Liver (tissue), 8 donors: ENCODE measurements at regions not wholly inside any gene's neighbourhood (a gene's known extent, or its start where the extent isn't known, plus 50 kb on each side); places are given as distances from the start of the nearest gene placed in this dataset.

Experiments used
- DNase-seq: peaks from one replicate; pipeline ENCODE4 v3.0.0-alpha.2; 2017; ENCODE audit warnings: low spot score
- H3K27ac ChIP-seq, 2 donors: one replicate each; pipeline ENCODE4 v1.7.0; 2013; ENCODE audit warnings: inconsistent platforms in 2 of 2, low read length in 2 of 2, control low read depth in 1 of 2, low read depth in 1 of 2, mild to moderate bottlenecking in 1 of 2
- H3K27me3 ChIP-seq, 4 donors: one replicate each; pipeline versions ENCODE4 v1.6.1 to v1.7.0; 2013; ENCODE audit warnings: low read length in 3 of 4, inconsistent platforms in 1 of 4, mild to moderate bottlenecking in 1 of 4, moderate library complexity in 1 of 4; ENCODE audit not compliant: control insufficient read depth in 4 of 4, insufficient read depth in 4 of 4
- H3K36me3 ChIP-seq, 4 donors: one replicate each; pipeline versions ENCODE4 v1.6.1 to v1.7.0; 2013; ENCODE audit warnings: low read length in 3 of 4, mild to moderate bottlenecking in 3 of 4, low read depth in 1 of 4, moderate library complexity in 1 of 4; ENCODE audit not compliant: control insufficient read depth in 4 of 4, insufficient read depth in 3 of 4
- H3K4me1 ChIP-seq, 4 donors: one replicate each; pipeline versions ENCODE4 v1.6.1 to v1.7.0; 2013; ENCODE audit warnings: low read length in 3 of 4, mild to moderate bottlenecking in 3 of 4, moderate library complexity in 1 of 4; ENCODE audit not compliant: control insufficient read depth in 4 of 4, insufficient read depth in 4 of 4
- H3K4me3 ChIP-seq, 3 donors: one replicate each; pipeline versions ENCODE4 v1.6.1 to v1.7.0; 2013; ENCODE audit warnings: low read length in 3 of 3, control low read depth in 1 of 3, low read depth in 1 of 3, mild to moderate bottlenecking in 1 of 3
- H3K9ac ChIP-seq, 2 donors: one replicate each; pipeline ENCODE4 v1.7.0; 2013; ENCODE audit warnings: low read length in 2 of 2, mild to moderate bottlenecking in 2 of 2, moderate library complexity in 2 of 2, control low read depth in 1 of 2, low read depth in 1 of 2
- H3K9me3 ChIP-seq, 4 donors: one replicate each; pipeline versions ENCODE4 v1.6.1 to v1.7.0; 2013; ENCODE audit warnings: low read length in 3 of 4; ENCODE audit not compliant: control insufficient read depth in 4 of 4
- CTCF ChIP-seq: fragments of 150-350 bp; IDR thresholded peaks from 2 replicates; pipeline ENCODE4 v1.5.1; 2017; ENCODE audit warnings: improper control_type of control experiment, low read depth, low read length; ENCODE audit not compliant: missing input control
- EGR1 ChIP-seq, 2 donors: IDR thresholded peaks; 2 replicates each; pipeline ENCODE4 v1.6.1; 2016 to 2018; ENCODE audit warnings: antibody characterized with exemption in 2 of 2, low read depth in 2 of 2
- FOXA1 ChIP-seq: IDR thresholded peaks from 2 replicates; pipeline ENCODE4 v1.6.1; 2016; ENCODE audit warnings: antibody characterized with exemption
- FOXA2 ChIP-seq: IDR thresholded peaks from 2 replicates; pipeline ENCODE4 v1.6.1; 2016; ENCODE audit warnings: antibody characterized with exemption
- GABPA ChIP-seq, 2 donors: IDR thresholded peaks in 1 of 2; conservative IDR thresholded peaks in 1 of 2; 2 replicates each; pipeline ENCODE4 v1.6.1; 2016; ENCODE audit warnings: antibody characterized with exemption in 2 of 2, mild to moderate bottlenecking in 1 of 2, moderate library complexity in 1 of 2
- HNF4A ChIP-seq, 2 donors: conservative IDR thresholded peaks; 2 replicates each; pipeline ENCODE4 v1.6.1; 2016; ENCODE audit warnings: antibody characterized with exemption in 2 of 2, mild to moderate bottlenecking in 2 of 2
- MAX ChIP-seq: IDR thresholded peaks from 2 replicates; pipeline ENCODE4 v1.6.1; 2016; ENCODE audit warnings: antibody characterized with exemption
- NR2F2 ChIP-seq: IDR thresholded peaks from 2 replicates; pipeline ENCODE4 v1.6.1; 2016; ENCODE audit warnings: antibody characterized with exemption
- RAD21 ChIP-seq, 2 donors: IDR thresholded peaks; 2 replicates each; pipeline ENCODE4 v1.6.1; 2016; ENCODE audit warnings: antibody characterized with exemption in 2 of 2, mild to moderate bottlenecking in 2 of 2
- RXRA ChIP-seq, 2 donors: IDR thresholded peaks; 2 replicates each; pipeline ENCODE4 v1.6.1; 2017 to 2018; ENCODE audit warnings: antibody characterized with exemption in 2 of 2, mild to moderate bottlenecking in 1 of 2
- SP1 ChIP-seq: IDR thresholded peaks from 2 replicates; pipeline ENCODE4 v1.6.1; 2018; ENCODE audit warnings: antibody characterized with exemption, mild to moderate bottlenecking
- TAF1 ChIP-seq: conservative IDR thresholded peaks from 2 replicates; pipeline ENCODE4 v1.6.1; 2016; ENCODE audit warnings: antibody characterized with exemption, mild to moderate bottlenecking
- YY1 ChIP-seq: IDR thresholded peaks from 2 replicates; pipeline ENCODE4 v1.6.1; 2016; ENCODE audit warnings: antibody characterized with exemption, mild to moderate bottlenecking
- ZBTB33 ChIP-seq: IDR thresholded peaks from 2 replicates; pipeline ENCODE4 v1.6.1; 2016; ENCODE audit warnings: antibody characterized with exemption
- WGBS: extraction: QIAGEN DNeasy Blood & Tissue Kit; methylation state at CpG from one replicate; pipeline ENCODE4 v1.1.7; 2013; 5-methylcytosine and 5-hydroxymethylcytosine counted together
- TF ChIP-seq, protein P1 (sequence below): IDR thresholded peaks from 2 replicates; pipeline ENCODE4 v1.6.1; 2016; ENCODE audit warnings: antibody characterized with exemption
- TF ChIP-seq, protein P2 (sequence below): IDR thresholded peaks from 2 replicates; pipeline ENCODE4 v1.6.1; 2016; ENCODE audit warnings: antibody characterized with exemption, mild to moderate bottlenecking
- donor health status: healthy.
- donor health status: healthy.
- donor health status: healthy.
- donor health status: healthy.
- donor health status: healthy.

DNA sequence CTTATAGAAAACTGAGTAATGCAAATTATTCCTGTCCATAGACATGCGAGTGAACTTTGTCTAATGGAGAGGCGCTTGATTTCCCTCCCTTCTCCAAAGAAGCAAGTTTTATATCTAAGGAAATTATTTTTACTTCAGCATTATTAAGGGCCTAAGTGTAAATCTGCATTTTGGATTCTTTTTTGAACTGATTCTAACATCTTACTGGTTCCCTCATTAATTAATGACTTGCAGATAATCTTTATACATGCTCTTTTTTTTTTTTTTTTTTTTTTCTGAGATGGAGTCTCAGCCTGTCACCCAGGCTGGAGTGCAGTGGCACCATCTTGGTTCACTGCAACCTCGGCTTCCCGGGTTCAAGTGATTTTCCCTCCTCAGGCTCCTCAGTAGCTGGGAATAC, 209.5 kb downstream of the TLE4 start:
- no peak overlapping the region for H3K9ac ChIP-seq
- 95% methylated on average over 4 of the region's 4 CpGs for WGBS
- H3K36me3 ChIP-seq: no peaks in the 10 kb centered on the region
- no peaks in the 10 kb centered on the region for H3K9me3 ChIP-seq
- no peak for DNase-seq
- no peak overlapping the region for H3K4me3 ChIP-seq
- peaks cover 0 to 5% (median 0%) of the 10 kb centered on the region in 4 donors for H3K27me3 ChIP-seq
- H3K4me1 ChIP-seq: no peaks in the 10 kb centered on the region
- no peak overlapping the region for H3K27ac ChIP-seq
- TF ChIP-seq FOXA2 (no peak), CTCF (no peak), FOXA1 (no peak), ZBTB33 (no peak), SP1 (no peak), TAF1 (no peak), RXRA (IDR thresholded peaks at IDR 0.05) (no peak), NR2F2 (no peak), HNF4A (conservative IDR thresholded peaks at IDR 0.05) (no peak), MAX (no peak), GABPA (IDR thresholded peaks at IDR 0.05 in 1 of 2, conservative IDR thresholded peaks at IDR 0.05 in 1 of 2) (no peak), YY1 (no peak), EGR1 (IDR thresholded peaks at IDR 0.05; ENCODE audit: low read depth in 2 of 2) (no peak)
- TF ChIP-seq, protein P1, sequence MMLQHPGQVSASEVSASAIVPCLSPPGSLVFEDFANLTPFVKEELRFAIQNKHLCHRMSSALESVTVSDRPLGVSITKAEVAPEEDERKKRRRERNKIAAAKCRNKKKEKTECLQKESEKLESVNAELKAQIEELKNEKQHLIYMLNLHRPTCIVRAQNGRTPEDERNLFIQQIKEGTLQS: no peak
- TF ChIP-seq, protein P2, sequence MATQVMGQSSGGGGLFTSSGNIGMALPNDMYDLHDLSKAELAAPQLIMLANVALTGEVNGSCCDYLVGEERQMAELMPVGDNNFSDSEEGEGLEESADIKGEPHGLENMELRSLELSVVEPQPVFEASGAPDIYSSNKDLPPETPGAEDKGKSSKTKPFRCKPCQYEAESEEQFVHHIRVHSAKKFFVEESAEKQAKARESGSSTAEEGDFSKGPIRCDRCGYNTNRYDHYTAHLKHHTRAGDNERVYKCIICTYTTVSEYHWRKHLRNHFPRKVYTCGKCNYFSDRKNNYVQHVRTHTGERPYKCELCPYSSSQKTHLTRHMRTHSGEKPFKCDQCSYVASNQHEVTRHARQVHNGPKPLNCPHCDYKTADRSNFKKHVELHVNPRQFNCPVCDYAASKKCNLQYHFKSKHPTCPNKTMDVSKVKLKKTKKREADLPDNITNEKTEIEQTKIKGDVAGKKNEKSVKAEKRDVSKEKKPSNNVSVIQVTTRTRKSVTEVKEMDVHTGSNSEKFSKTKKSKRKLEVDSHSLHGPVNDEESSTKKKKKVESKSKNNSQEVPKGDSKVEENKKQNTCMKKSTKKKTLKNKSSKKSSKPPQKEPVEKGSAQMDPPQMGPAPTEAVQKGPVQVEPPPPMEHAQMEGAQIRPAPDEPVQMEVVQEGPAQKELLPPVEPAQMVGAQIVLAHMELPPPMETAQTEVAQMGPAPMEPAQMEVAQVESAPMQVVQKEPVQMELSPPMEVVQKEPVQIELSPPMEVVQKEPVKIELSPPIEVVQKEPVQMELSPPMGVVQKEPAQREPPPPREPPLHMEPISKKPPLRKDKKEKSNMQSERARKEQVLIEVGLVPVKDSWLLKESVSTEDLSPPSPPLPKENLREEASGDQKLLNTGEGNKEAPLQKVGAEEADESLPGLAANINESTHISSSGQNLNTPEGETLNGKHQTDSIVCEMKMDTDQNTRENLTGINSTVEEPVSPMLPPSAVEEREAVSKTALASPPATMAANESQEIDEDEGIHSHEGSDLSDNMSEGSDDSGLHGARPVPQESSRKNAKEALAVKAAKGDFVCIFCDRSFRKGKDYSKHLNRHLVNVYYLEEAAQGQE: no peak

GRCh38 chr9:79780559-79780958, 208.8 kb downstream of the TLE4 start:
- H3K4me1 ChIP-seq: no peaks in the 10 kb centered on the region
- no peak for DNase-seq
- no peaks in the 10 kb centered on the region for H3K9me3 ChIP-seq
- WGBS: 53% methylated on average over 3 of the region's 3 CpGs
- no peak overlapping the region for H3K9ac ChIP-seq
- TF ChIP-seq YY1 (peak; percentile 20), NR2F2 (no peak), CTCF (no peak), EGR1 (IDR thresholded peaks at IDR 0.05; ENCODE audit: low read depth in 2 of 2) (peak; percentile 14 to 65), RAD21 (IDR thresholded peaks at IDR 0.05) (peak in 1 of 2 donors; percentile 27), RXRA (IDR thresholded peaks at IDR 0.05) (peak; percentile 44 to 74), MAX (peak; percentile 25), ZBTB33 (peak; percentile 38), HNF4A (conservative IDR thresholded peaks at IDR 0.05) (peak; percentile 47 to 62), SP1 (peak; percentile 44), FOXA2 (peak; percentile 57)
- no peak overlapping the region for H3K4me3 ChIP-seq
- H3K27ac ChIP-seq: no peak overlapping the region
- H3K27me3 ChIP-seq: peaks cover 0 to 2% (median 0%) of the 10 kb centered on the region in 4 donors
- H3K36me3 ChIP-seq: no peaks in the 10 kb centered on the region
